GM21717 (cell line): ENCODE measurements at regions not wholly inside any gene's neighbourhood (a gene's known extent, or its start where the extent isn't known, plus 50 kb on each side); places are given as distances from the start of the nearest gene placed in this dataset.

ENCODE experiments used
- ATAC-seq: cut with Tn5 transposase; IDR thresholded peaks from one replicate; pipeline ENCODE4 v1.9.1; 2021; ENCODE audit warnings: mild to moderate bottlenecking, moderate library complexity; ENCODE audit not compliant: unreplicated experiment

- ATAC-seq: no peak
These were observed 208.7 kb downstream of the CYP26B1 start for GRCh38 chr2:71938659-71939587.

GRCh38 chr2:71938108-71938507, 209.6 kb downstream of the CYP26B1 start:
- no peak for ATAC-seq

- no peak for ATAC-seq
These were observed 210.3 kb downstream of the CYP26B1 start for GRCh38 chr2:71937396-71937795.

GRCh38 chr2:71936076-71937030, 211.3 kb downstream of the CYP26B1 start:
- no peak for ATAC-seq

GRCh38 chr2:71935262-71935848, 212.3 kb downstream of the CYP26B1 start:
- ATAC-seq: no peak

GRCh38 chr2:71934595-71935261, 212.9 kb downstream of the CYP26B1 start:
- ATAC-seq: no peak

- ATAC-seq: no peak
These were observed 213.4 kb downstream of the CYP26B1 start for GRCh38 chr2:71934320-71934593.

GRCh38 chr2:71933467-71934319, 214.0 kb downstream of the CYP26B1 start:
- no peak for ATAC-seq

- ATAC-seq: no peak
These were observed 214.7 kb downstream of the CYP26B1 start for GRCh38 chr2:71932780-71933466.

- no peak for ATAC-seq
These were observed 215.5 kb downstream of the CYP26B1 start for GRCh38 chr2:71932037-71932779.

GRCh38 chr2:71930049-71930681, 217.5 kb downstream of the CYP26B1 start:
- no peak for ATAC-seq

- ATAC-seq: no peak
These were observed 218.2 kb downstream of the CYP26B1 start for GRCh38 chr2:71929482-71929772.

- ATAC-seq: no peak
These were observed 218.8 kb downstream of the CYP26B1 start for GRCh38 chr2:71928734-71929481.

GRCh38 chr2:71927757-71928715, 219.6 kb downstream of the CYP26B1 start:
- ATAC-seq: no peak

GRCh38 chr2:71926876-71927756, 220.5 kb downstream of the CYP26B1 start:
- no peak for ATAC-seq

GRCh38 chr2:71926089-71926447, 221.6 kb downstream of the CYP26B1 start:
- ATAC-seq: no peak
